A673 (cell line): ENCODE measurements at regions not wholly inside any gene's neighbourhood (a gene's known extent, or its start where the extent isn't known, plus 50 kb on each side); places are given as distances from the start of the nearest gene placed in this dataset.

Source experiments
- BruUV-seq: library from RNA; stranded (reverse); fragments of 400-500 nt; replicated peaks from 2 replicates; lab custom pipeline; 2021; lab: Mats Ljungman, UMichigan
- CTCF ChIA-PET: fragments of 300-600 bp; sonication (Branson Sonifier 250); formaldehyde crosslinking; loops from one replicate; lab custom pipeline; 2022; ENCODE audit warnings: antibody characterized with exemption; lab: Charles Lee
- POLR2A ChIA-PET: fragments of 300-600 bp; sonication (Branson Sonifier 250); formaldehyde crosslinking; loops from one replicate; lab custom pipeline; 2022; ENCODE audit warnings: antibody characterized with exemption; ENCODE audit not compliant: low non-redundant PET; lab: Charles Lee
- DNase-seq: peaks from one replicate; pipeline ENCODE4 v3.0.0-alpha.2; 2015; ENCODE audit warnings: low spot score
- H3K27ac ChIP-seq: fragments of 200-600 bp; sonication (generic); 2 replicates; pipeline ENCODE4 v1.5.1; 2016; ENCODE audit warnings: mixed run types, low read depth, mild to moderate bottlenecking, mixed read lengths, antibody characterized with exemption, low read length; ENCODE audit not compliant: poor library complexity, severe bottlenecking
- H3K27me3 ChIP-seq: fragments of 200-600 bp; sonication (generic); replicated peaks from 2 replicates; pipeline ENCODE4 v1.6.1; 2017; ENCODE audit warnings: mixed run types, low read depth, mild to moderate bottlenecking, mixed read lengths, antibody characterized with exemption, low read length; ENCODE audit not compliant: insufficient read depth, poor library complexity
- H3K36me3 ChIP-seq: fragments of 200-600 bp; sonication (generic); 2 replicates; pipeline ENCODE4 v1.6.1; 2016; ENCODE audit warnings: mixed run types, mild to moderate bottlenecking, mixed read lengths, antibody characterized with exemption, low read length; ENCODE audit not compliant: insufficient read depth, poor library complexity, severe bottlenecking
- H3K4me1 ChIP-seq: fragments of 200-600 bp; sonication (generic); 2 replicates; pipeline ENCODE4 v1.6.1; 2017; ENCODE audit warnings: mixed run types, mild to moderate bottlenecking, mixed read lengths, antibody characterized with exemption, low read length; ENCODE audit not compliant: insufficient read depth, poor library complexity, severe bottlenecking
- H3K4me3 ChIP-seq: fragments of 200-600 bp; sonication (generic); 2 replicates; pipeline ENCODE4 v1.5.1; 2016; ENCODE audit warnings: low read depth, mixed run types, mild to moderate bottlenecking, mixed read lengths, low read length; ENCODE audit not compliant: poor library complexity, severe bottlenecking
- H3K9me3 ChIP-seq: fragments of 200-600 bp; sonication (generic); 2 replicates; pipeline ENCODE4 v1.6.1; 2016; ENCODE audit warnings: mixed run types, low read depth, mild to moderate bottlenecking, mixed read lengths, antibody characterized with exemption, low read length; ENCODE audit not compliant: poor library complexity, severe bottlenecking
- EZH2 ChIP-seq: fragments of 200-600 bp; sonication (generic); IDR thresholded peaks from 2 replicates; pipeline ENCODE4 v1.6.1; 2017; ENCODE audit warnings: borderline replicate concordance, low read depth, mild to moderate bottlenecking, mixed read lengths, antibody characterized with exemption, low read length; ENCODE audit not compliant: poor library complexity, severe bottlenecking
- intact Hi-C: fragments of 100-400 bp; cut with micrococcal nuclease; formaldehyde crosslinking; loops from one replicate; pipeline ENCODE4 v1.10.0; 2022; ENCODE audit not compliant: unreplicated experiment
- TF ChIP-seq, protein P1 (sequence below): fragments of 300-800, 200-600 bp; sonication (generic); conservative IDR thresholded peaks from 2 replicates; pipeline ENCODE4 v1.5.1; 2017; ENCODE audit warnings: low read depth, mild to moderate bottlenecking, antibody characterized with exemption, low read length, moderate library complexity, mixed read lengths

- BruUV-seq: no TSS peak
- Histone ChIP-seq H3K4me1 (peaks cover 9% of the 10 kb centered on the region), H3K9me3 (peaks cover 6% of the 10 kb centered on the region), H3K36me3 (no peaks in the 10 kb centered on the region), H3K4me3 (no peak overlapping the region), H3K27ac (no peak overlapping the region), H3K27me3 (no peaks in the 10 kb centered on the region)
- CTCF ChIA-PET: no interaction called here
- TF ChIP-seq, protein P1, sequence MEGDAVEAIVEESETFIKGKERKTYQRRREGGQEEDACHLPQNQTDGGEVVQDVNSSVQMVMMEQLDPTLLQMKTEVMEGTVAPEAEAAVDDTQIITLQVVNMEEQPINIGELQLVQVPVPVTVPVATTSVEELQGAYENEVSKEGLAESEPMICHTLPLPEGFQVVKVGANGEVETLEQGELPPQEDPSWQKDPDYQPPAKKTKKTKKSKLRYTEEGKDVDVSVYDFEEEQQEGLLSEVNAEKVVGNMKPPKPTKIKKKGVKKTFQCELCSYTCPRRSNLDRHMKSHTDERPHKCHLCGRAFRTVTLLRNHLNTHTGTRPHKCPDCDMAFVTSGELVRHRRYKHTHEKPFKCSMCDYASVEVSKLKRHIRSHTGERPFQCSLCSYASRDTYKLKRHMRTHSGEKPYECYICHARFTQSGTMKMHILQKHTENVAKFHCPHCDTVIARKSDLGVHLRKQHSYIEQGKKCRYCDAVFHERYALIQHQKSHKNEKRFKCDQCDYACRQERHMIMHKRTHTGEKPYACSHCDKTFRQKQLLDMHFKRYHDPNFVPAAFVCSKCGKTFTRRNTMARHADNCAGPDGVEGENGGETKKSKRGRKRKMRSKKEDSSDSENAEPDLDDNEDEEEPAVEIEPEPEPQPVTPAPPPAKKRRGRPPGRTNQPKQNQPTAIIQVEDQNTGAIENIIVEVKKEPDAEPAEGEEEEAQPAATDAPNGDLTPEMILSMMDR: no peak
- TF ChIP-seq EZH2: no peak
- intact Hi-C loops: no loop called here
- POLR2A ChIA-PET: no interaction called here
- DNase-seq: no peak
Measured at GRCh38 chr2:184993746-184994145, 395.4 kb downstream of the ZNF804A start.

DNA sequence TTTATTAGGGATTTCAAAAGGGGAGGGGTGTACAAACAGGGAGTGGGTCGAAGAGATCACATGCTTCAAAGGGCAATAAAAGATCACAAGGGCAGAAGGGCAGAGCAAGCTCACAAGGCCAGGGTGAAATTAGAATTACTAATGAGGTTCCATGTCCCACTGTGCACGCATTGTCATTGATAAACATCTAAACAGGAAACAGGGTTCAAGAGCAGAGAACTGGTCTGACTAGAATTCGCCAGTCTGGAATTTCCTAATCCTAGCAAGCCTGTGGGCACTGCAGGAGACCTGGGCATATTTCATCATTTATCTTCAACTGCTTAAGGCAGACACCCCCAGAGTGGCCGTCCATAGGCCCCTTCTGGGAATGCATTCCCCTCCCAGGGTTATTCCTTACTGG lies 408.2 kb downstream of the ZNF804A start:
- Histone ChIP-seq H3K27ac (no peak overlapping the region), H3K4me1 (no peaks in the 10 kb centered on the region), H3K36me3 (no peaks in the 10 kb centered on the region), H3K27me3 (no peaks in the 10 kb centered on the region), H3K4me3 (no peak overlapping the region), H3K9me3 (peaks cover 3% of the 10 kb centered on the region)
- ChIA-PET POLR2A (no interaction called here), CTCF (no interaction called here)
- TF ChIP-seq, protein P1: no peak
- no peak for TF ChIP-seq EZH2
- no TSS peak for BruUV-seq
- DNase-seq: no peak
- intact Hi-C loops: no loop called here

DNA sequence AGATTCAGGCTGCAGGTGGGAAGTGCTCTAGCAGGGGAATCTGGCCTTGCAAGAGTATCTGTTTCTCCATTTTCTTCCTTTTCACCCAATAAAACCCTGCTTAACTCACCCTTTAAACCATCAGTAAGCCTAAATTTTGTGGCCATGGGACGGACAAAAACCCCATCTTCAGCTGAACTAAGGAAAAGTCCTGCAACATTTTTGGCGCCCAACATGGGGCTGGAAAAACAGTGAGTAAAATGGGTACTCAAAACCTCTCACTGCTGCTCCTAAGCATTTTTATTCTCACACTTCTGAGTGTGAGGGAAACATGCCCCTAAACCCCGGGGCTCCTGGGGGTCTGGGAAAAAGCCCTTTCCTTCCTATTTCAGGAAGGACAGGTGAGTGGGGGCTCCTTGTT lies 414.3 kb downstream of the ZNF804A start:
- H3K9me3 ChIP-seq: peaks cover 20% of the 10 kb centered on the region
- no peaks in the 10 kb centered on the region for H3K36me3 ChIP-seq
- no peak overlapping the region for H3K27ac ChIP-seq
- BruUV-seq: no TSS peak
- no peak overlapping the region for H3K4me3 ChIP-seq
- ChIA-PET CTCF (no interaction called here), POLR2A (no interaction called here)
- DNase-seq: peak; percentile 18
- TF ChIP-seq, protein P1: no peak
- TF ChIP-seq EZH2: no peak
- intact Hi-C loops: no loop called here
- H3K27me3 ChIP-seq: no peaks in the 10 kb centered on the region
- no peaks in the 10 kb centered on the region for H3K4me1 ChIP-seq
